Keratinocyte (primary cell): ENCODE measurements at regions not wholly inside any gene's neighbourhood (a gene's known extent, or its start where the extent isn't known, plus 50 kb on each side); places are given as distances from the start of the nearest gene placed in this dataset.
A peak's percentile ranks its signal among the peaks of the same experiment; 100 is the strongest.

Experiments used
- DNase-seq: peaks from one replicate; pipeline ENCODE4 v3.0.0-alpha.2; 2011; ENCODE audit warnings: low read depth, missing footprints, low spot score
- FAIRE-seq: peaks from 2 replicates; lab custom pipeline; 2011; peaks lifted over from hg19 to GRCh38; lab: Jason Lieb, UNC
- H2AFZ ChIP-seq: 2 replicates; pipeline ENCODE4 v1.6.0; 2012; ENCODE audit warnings: low read length, control low read depth, inconsistent platforms; ENCODE audit not compliant: control insufficient read depth
- H3K27ac ChIP-seq: 2 replicates; pipeline ENCODE4 v1.5.1; 2011; ENCODE audit warnings: low read length; ENCODE audit not compliant: control insufficient read depth, insufficient read depth
- H3K27me3 ChIP-seq: 3 replicates; pipeline ENCODE4 v1.6.0; 2011; ENCODE audit warnings: low read length; ENCODE audit not compliant: control insufficient read depth, insufficient read depth; ENCODE audit errors: extremely low read depth
- H3K36me3 ChIP-seq, 2 experiments: 2 replicates in 1 of 2; 3 replicates in 1 of 2; pipeline ENCODE4 v1.5.1; 2011; ENCODE audit warnings: low read length in 2 of 2, mild to moderate bottlenecking in 1 of 2; ENCODE audit not compliant: control insufficient read depth in 2 of 2, insufficient read depth in 2 of 2; ENCODE audit errors: extremely low read depth in 1 of 2
- H3K4me1 ChIP-seq: 3 replicates; pipeline ENCODE4 v1.5.1; 2011; ENCODE audit warnings: low read length; ENCODE audit not compliant: control insufficient read depth, insufficient read depth; ENCODE audit errors: extremely low read depth
- H3K4me2 ChIP-seq: 3 replicates; pipeline ENCODE4 v1.6.0; 2011; ENCODE audit warnings: low read depth, low read length; ENCODE audit not compliant: control insufficient read depth, insufficient read depth; ENCODE audit errors: extremely low read depth
- H3K4me3 ChIP-seq, 3 experiments: fragments of 200-600 bp in 1 of 3; sonication (generic) in 1 of 3; 2 replicates in 2 of 3; 3 replicates in 1 of 3; pipeline ENCODE4 v1.5.1; 2011 to 2016; ENCODE audit warnings: low read length in 3 of 3, mild to moderate bottlenecking in 3 of 3, control low read depth in 2 of 3, inconsistent platforms in 1 of 3, low read depth in 1 of 3, mixed read lengths in 1 of 3, mixed run types in 1 of 3, moderate library complexity in 1 of 3; ENCODE audit not compliant: control insufficient read depth in 2 of 3, insufficient read depth in 2 of 3; ENCODE audit errors: extremely low read depth in 1 of 3
- H3K79me2 ChIP-seq: 2 replicates; pipeline ENCODE4 v1.6.0; 2012; ENCODE audit warnings: low read length; ENCODE audit not compliant: control insufficient read depth, insufficient read depth
- H3K9ac ChIP-seq: 3 replicates; pipeline ENCODE4 v1.6.0; 2011; ENCODE audit warnings: low read length; ENCODE audit not compliant: control insufficient read depth, insufficient read depth; ENCODE audit errors: extremely low read depth
- H3K9me1 ChIP-seq: 3 replicates; pipeline ENCODE4 v1.6.0; 2011; ENCODE audit warnings: low read length; ENCODE audit not compliant: control insufficient read depth, insufficient read depth; ENCODE audit errors: extremely low read depth
- H3K9me3 ChIP-seq: 2 replicates; pipeline ENCODE4 v1.5.1; 2012; ENCODE audit warnings: low read depth, low read length; ENCODE audit not compliant: control insufficient read depth
- H4K20me1 ChIP-seq: 3 replicates; pipeline ENCODE4 v1.6.0; 2011; ENCODE audit warnings: low read length; ENCODE audit not compliant: control insufficient read depth, insufficient read depth; ENCODE audit errors: extremely low read depth
- EZH2 ChIP-seq: IDR thresholded peaks from one replicate; pipeline ENCODE4 v1.6.1; 2012; ENCODE audit warnings: inconsistent platforms, mild to moderate bottlenecking, low read length, moderate library complexity
- dilution Hi-C: fragments of 300-500 bp; cut with MboI; formaldehyde crosslinking; loops from one replicate; pipeline ENCODE4 v1.7.0; 2020; ENCODE audit warnings: low sequenced_read_pairs; ENCODE audit not compliant: extremely low pct_ligation_motif_present
- TF ChIP-seq, protein P1 (sequence below), 3 experiments: IDR thresholded peaks in 1 of 3; conservative IDR thresholded peaks in 1 of 3; optimal IDR thresholded peaks in 1 of 3; 2 replicates in 2 of 3; 3 replicates in 1 of 3; pipeline versions ENCODE3 to v1.5.1; 2011; ENCODE audit warnings: low read length in 3 of 3, mild to moderate bottlenecking in 3 of 3, moderate library complexity in 2 of 3, control low read depth in 1 of 3, inconsistent platforms in 1 of 3; ENCODE audit not compliant: insufficient read depth in 2 of 3; ENCODE audit errors: extremely low read depth in 1 of 3

DNA sequence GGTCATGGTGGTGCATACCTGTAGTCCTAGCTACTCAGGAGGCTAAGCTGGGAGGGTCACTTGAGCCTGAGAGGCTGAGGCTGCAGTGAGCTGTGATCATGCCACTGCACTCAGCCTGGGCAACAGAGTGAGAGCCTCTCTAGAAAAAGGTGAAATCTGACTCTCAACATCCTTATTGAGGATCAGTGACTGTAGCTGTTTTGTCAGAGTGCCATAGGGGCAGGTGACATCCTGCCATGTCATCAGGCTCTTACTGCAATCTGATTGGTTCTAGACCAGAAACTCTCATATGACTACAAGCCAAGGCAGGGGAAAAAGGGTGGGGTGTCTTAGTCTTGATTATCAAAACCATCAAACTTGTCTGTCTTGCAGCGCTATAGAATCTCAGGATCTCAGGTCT is 62.8 kb upstream of the NGF start:
- Histone ChIP-seq H3K27ac (no peak overlapping the region), H3K4me1 (peaks cover 13% of the 10 kb centered on the region), H3K4me3 (no peak overlapping the region), H2AFZ (no peak overlapping the region), H3K36me3 (no peaks in the 10 kb centered on the region), H3K27me3 (no peaks in the 10 kb centered on the region), H3K79me2 (no peaks in the 10 kb centered on the region), H3K9ac (no peak overlapping the region), H3K4me2 (peak overlapping the region; percentile 54), H4K20me1 (no peaks in the 10 kb centered on the region), H3K9me3 (no peaks in the 10 kb centered on the region), H3K9me1 (no peaks in the 10 kb centered on the region)
- no peak for TF ChIP-seq EZH2
- TF ChIP-seq, protein P1, sequence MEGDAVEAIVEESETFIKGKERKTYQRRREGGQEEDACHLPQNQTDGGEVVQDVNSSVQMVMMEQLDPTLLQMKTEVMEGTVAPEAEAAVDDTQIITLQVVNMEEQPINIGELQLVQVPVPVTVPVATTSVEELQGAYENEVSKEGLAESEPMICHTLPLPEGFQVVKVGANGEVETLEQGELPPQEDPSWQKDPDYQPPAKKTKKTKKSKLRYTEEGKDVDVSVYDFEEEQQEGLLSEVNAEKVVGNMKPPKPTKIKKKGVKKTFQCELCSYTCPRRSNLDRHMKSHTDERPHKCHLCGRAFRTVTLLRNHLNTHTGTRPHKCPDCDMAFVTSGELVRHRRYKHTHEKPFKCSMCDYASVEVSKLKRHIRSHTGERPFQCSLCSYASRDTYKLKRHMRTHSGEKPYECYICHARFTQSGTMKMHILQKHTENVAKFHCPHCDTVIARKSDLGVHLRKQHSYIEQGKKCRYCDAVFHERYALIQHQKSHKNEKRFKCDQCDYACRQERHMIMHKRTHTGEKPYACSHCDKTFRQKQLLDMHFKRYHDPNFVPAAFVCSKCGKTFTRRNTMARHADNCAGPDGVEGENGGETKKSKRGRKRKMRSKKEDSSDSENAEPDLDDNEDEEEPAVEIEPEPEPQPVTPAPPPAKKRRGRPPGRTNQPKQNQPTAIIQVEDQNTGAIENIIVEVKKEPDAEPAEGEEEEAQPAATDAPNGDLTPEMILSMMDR (optimal IDR thresholded peaks at IDR 0.05 in 1 of 3, IDR thresholded peaks at IDR 0.05 in 1 of 3, conservative IDR thresholded peaks at IDR 0.05 in 1 of 3; ENCODE audit: extremely low read depth in 1 of 3, insufficient read depth in 2 of 3, low read length in 3 of 3), result no peak
- no peak for DNase-seq
- dilution Hi-C loops, result no loop called here
- FAIRE-seq, result peak; percentile 84

DNA sequence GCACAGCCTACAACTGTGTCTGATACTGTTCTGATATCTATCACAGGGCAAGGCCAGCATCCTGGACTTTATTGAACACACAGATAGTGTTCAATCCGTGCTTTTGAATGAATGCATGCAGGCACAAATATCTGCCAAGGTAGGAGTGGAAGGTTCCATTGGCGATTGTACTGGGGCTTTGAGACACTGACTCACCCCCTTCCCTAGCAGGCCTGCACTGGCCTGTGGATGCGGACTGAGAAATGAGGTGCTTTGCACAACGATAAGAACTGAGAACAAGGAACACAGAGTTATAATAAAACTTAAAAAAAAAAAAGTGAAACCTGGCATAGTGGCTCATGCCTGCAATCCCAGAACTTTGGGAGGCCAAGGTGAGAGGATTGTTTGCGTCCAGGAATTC is 62.4 kb upstream of the NGF start:
- Histone ChIP-seq H3K27ac (no peak overlapping the region), H3K27me3 (no peaks in the 10 kb centered on the region), H3K4me2 (peak overlapping the region; percentile 54), H3K9me3 (no peaks in the 10 kb centered on the region), H2AFZ (no peak overlapping the region), H3K9me1 (no peaks in the 10 kb centered on the region), H3K79me2 (no peaks in the 10 kb centered on the region), H4K20me1 (no peaks in the 10 kb centered on the region), H3K36me3 (no peaks in the 10 kb centered on the region), H3K4me1 (peaks cover 13% of the 10 kb centered on the region), H3K9ac (no peak overlapping the region), H3K4me3 (no peak overlapping the region)
- no peak for TF ChIP-seq EZH2
- TF ChIP-seq, protein P1 (optimal IDR thresholded peaks at IDR 0.05 in 1 of 3, IDR thresholded peaks at IDR 0.05 in 1 of 3, conservative IDR thresholded peaks at IDR 0.05 in 1 of 3; ENCODE audit: extremely low read depth in 1 of 3, insufficient read depth in 2 of 3, low read length in 3 of 3), result no peak
- DNase-seq, result no peak
- dilution Hi-C loops, result no loop called here
- peak; percentile 82 for FAIRE-seq
